Liver (tissue), 3 donors: ENCODE measurements at regions not wholly inside any gene's neighbourhood (a gene's known extent, or its start where the extent isn't known, plus 50 kb on each side); places are given as distances from the start of the nearest gene placed in this dataset.

Source experiments
- ATF3 ChIP-seq: IDR thresholded peaks from 2 replicates; pipeline ENCODE4 v1.6.1; 2016; ENCODE audit warnings: antibody characterized with exemption
- CTCF ChIP-seq: fragments of 150-350 bp; IDR thresholded peaks from 2 replicates; pipeline ENCODE4 v1.5.1; 2017; ENCODE audit warnings: improper control_type of control experiment, low read depth, low read length; ENCODE audit not compliant: missing input control
- EGR1 ChIP-seq, 2 donors: IDR thresholded peaks; 2 replicates each; pipeline ENCODE4 v1.6.1; 2016 to 2018; ENCODE audit warnings: antibody characterized with exemption in 2 of 2, low read depth in 2 of 2
- FOXA1 ChIP-seq: IDR thresholded peaks from 2 replicates; pipeline ENCODE4 v1.6.1; 2016; ENCODE audit warnings: antibody characterized with exemption
- FOXA2 ChIP-seq: IDR thresholded peaks from 2 replicates; pipeline ENCODE4 v1.6.1; 2016; ENCODE audit warnings: antibody characterized with exemption
- GABPA ChIP-seq, 2 donors: IDR thresholded peaks in 1 of 2; conservative IDR thresholded peaks in 1 of 2; 2 replicates each; pipeline ENCODE4 v1.6.1; 2016; ENCODE audit warnings: antibody characterized with exemption in 2 of 2, mild to moderate bottlenecking in 1 of 2, moderate library complexity in 1 of 2
- JUND ChIP-seq, 2 donors: IDR thresholded peaks; 2 replicates each; pipeline ENCODE4 v1.6.1; 2016; ENCODE audit warnings: antibody characterized with exemption in 2 of 2
- MAX ChIP-seq: IDR thresholded peaks from 2 replicates; pipeline ENCODE4 v1.6.1; 2016; ENCODE audit warnings: antibody characterized with exemption
- RAD21 ChIP-seq, 2 donors: IDR thresholded peaks; 2 replicates each; pipeline ENCODE4 v1.6.1; 2016; ENCODE audit warnings: antibody characterized with exemption in 2 of 2, mild to moderate bottlenecking in 2 of 2
- REST ChIP-seq: IDR thresholded peaks from 2 replicates; pipeline ENCODE4 v1.6.1; 2016; ENCODE audit warnings: antibody characterized with exemption, mild to moderate bottlenecking
- TAF1 ChIP-seq: conservative IDR thresholded peaks from 2 replicates; pipeline ENCODE4 v1.6.1; 2016; ENCODE audit warnings: antibody characterized with exemption, mild to moderate bottlenecking
- YY1 ChIP-seq: IDR thresholded peaks from 2 replicates; pipeline ENCODE4 v1.6.1; 2016; ENCODE audit warnings: antibody characterized with exemption, mild to moderate bottlenecking
- ZBTB33 ChIP-seq: IDR thresholded peaks from 2 replicates; pipeline ENCODE4 v1.6.1; 2016; ENCODE audit warnings: antibody characterized with exemption
- donor health status: healthy.
- donor health status: healthy.

GRCh38 chr3:6706777-6707176, 154.1 kb upstream of the GRM7 start:
- TF ChIP-seq CTCF (no peak), JUND (IDR thresholded peaks at IDR 0.05) (no peak), REST (no peak), YY1 (no peak), FOXA1 (no peak), ZBTB33 (no peak), ATF3 (no peak), GABPA (IDR thresholded peaks at IDR 0.05 in 1 of 2, conservative IDR thresholded peaks at IDR 0.05 in 1 of 2) (no peak), MAX (no peak), TAF1 (no peak), EGR1 (IDR thresholded peaks at IDR 0.05; ENCODE audit: low read depth in 2 of 2) (no peak), FOXA2 (no peak), RAD21 (IDR thresholded peaks at IDR 0.05) (no peak)
